ENCODE measurements at regions not wholly inside any gene's neighbourhood (a gene's known extent, or its start where the extent isn't known, plus 50 kb on each side); places are given as distances from the start of the nearest gene placed in this dataset.

- no peak overlapping the region for H2AK5ac ChIP-seq (ENCODE audit: low read depth, low read length)
- no peak overlapping the region for H4K8ac ChIP-seq (ENCODE audit: low read depth in 2 of 2, low read length in 2 of 2)
- no TSS peak for BruUV-seq (replicated peaks)
- in situ Hi-C loops (cut with MboI; ENCODE audit: low sequenced_read_pairs) (no loop called here), intact Hi-C loops (cut with micrococcal nuclease) (no loop called here), dilution Hi-C loops (cut with HindIII; ENCODE audit: low sequenced_read_pairs, unreplicated experiment) (no loop called here)
- peaks cover 12% of the 10 kb centered on the region for H3K9me3 ChIP-seq (ENCODE audit: control insufficient read depth, insufficient read depth, low read length)
- DNase-seq = no peak
- ChIA-PET POLR2A (ENCODE audit: unreplicated experiment) (no interaction called here), CTCF (interaction anchor here (0.5 to 1.1 kb wide), 2 partner anchors 9 kb away, joined by 3 read pairs; no protein-coding TSS in a partner anchor)
- H2BK20ac ChIP-seq (ENCODE audit: low read depth, low read length) = no peak overlapping the region
- H3K14ac ChIP-seq (replicated peaks; ENCODE audit: low read depth, low read length) = no peak overlapping the region
- no peaks in the 10 kb centered on the region for H3K79me1 ChIP-seq (ENCODE audit: low read depth in 1 of 2, low read length in 2 of 2)
- no peaks in the 10 kb centered on the region for H3K27me3 ChIP-seq (ENCODE audit: control insufficient read depth, insufficient read depth, low read length)
- no peak for ATAC-seq (ENCODE audit: low read depth)
- TF ChIP-seq SMC3 (IDR thresholded peaks at IDR 0.05; ENCODE audit: low read depth, low read length) = no peak
- TF ChIP-seq MAZ (IDR thresholded peaks at IDR 0.05; ENCODE audit: borderline replicate concordance, low read depth, low read length) = no peak
- no peak for TF ChIP-seq CEBPB (IDR thresholded peaks at IDR 0.05; ENCODE audit: low read depth, low read length)
- TF ChIP-seq RAD21 (IDR thresholded peaks at IDR 0.05; ENCODE audit: low read length) = no peak
- no peak for TF ChIP-seq MXI1 (IDR thresholded peaks at IDR 0.05; ENCODE audit: borderline replicate concordance, low read depth, low read length)
- TF ChIP-seq, protein P1, sequence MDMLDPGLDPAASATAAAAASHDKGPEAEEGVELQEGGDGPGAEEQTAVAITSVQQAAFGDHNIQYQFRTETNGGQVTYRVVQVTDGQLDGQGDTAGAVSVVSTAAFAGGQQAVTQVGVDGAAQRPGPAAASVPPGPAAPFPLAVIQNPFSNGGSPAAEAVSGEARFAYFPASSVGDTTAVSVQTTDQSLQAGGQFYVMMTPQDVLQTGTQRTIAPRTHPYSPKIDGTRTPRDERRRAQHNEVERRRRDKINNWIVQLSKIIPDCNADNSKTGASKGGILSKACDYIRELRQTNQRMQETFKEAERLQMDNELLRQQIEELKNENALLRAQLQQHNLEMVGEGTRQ (IDR thresholded peaks at IDR 0.05; ENCODE audit: low read depth, low read length) = no peak
- TF ChIP-seq POLR2A (IDR thresholded peaks at IDR 0.05; ENCODE audit: low read depth, low read length) = no peak
- no peak for TF ChIP-seq MAFK (IDR thresholded peaks at IDR 0.05; ENCODE audit: low read depth, low read length)
- no peak for TF ChIP-seq NFE2L2 (IDR thresholded peaks at IDR 0.05; ENCODE audit: low read depth, low read length)
- no peak for TF ChIP-seq BHLHE40 (IDR thresholded peaks at IDR 0.05; ENCODE audit: low read depth, low read length)
- TF ChIP-seq CTCF (conservative IDR thresholded peaks at IDR 0.05; ENCODE audit: low read depth, low read length) = no peak
- TF ChIP-seq RFX5 (IDR thresholded peaks at IDR 0.05; ENCODE audit: low read depth, low read length) = no peak
- no peak for TF ChIP-seq CHD1 (IDR thresholded peaks at IDR 0.05; ENCODE audit: low read depth, low read length)
- TF ChIP-seq, protein P2, sequence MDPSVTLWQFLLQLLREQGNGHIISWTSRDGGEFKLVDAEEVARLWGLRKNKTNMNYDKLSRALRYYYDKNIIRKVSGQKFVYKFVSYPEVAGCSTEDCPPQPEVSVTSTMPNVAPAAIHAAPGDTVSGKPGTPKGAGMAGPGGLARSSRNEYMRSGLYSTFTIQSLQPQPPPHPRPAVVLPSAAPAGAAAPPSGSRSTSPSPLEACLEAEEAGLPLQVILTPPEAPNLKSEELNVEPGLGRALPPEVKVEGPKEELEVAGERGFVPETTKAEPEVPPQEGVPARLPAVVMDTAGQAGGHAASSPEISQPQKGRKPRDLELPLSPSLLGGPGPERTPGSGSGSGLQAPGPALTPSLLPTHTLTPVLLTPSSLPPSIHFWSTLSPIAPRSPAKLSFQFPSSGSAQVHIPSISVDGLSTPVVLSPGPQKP (IDR thresholded peaks at IDR 0.05; ENCODE audit: borderline replicate concordance, low read depth, low read length) = no peak
- no peak for TF ChIP-seq FOS (IDR thresholded peaks at IDR 0.05; ENCODE audit: low read depth, low read length)
- H3K36me3 ChIP-seq (ENCODE audit: control insufficient read depth, insufficient read depth, low read length) = no peaks in the 10 kb centered on the region
- no peak overlapping the region for H3K56ac ChIP-seq (ENCODE audit: extremely low read depth, insufficient read depth, low read length)
- no peak overlapping the region for H4K5ac ChIP-seq (ENCODE audit: low read depth, low read length)
- H2BK120ac ChIP-seq (ENCODE audit: low read depth, low read length) = no peak overlapping the region
- no peak overlapping the region for H2BK5ac ChIP-seq (ENCODE audit: low read depth, low read length, poor library complexity, severe bottlenecking)
- no peak overlapping the region for H3K4ac ChIP-seq (ENCODE audit: low read depth, low read length)
- H3K4me3 ChIP-seq (ENCODE audit: insufficient read depth, low read depth, low read length) = no peak overlapping the region
- H3K9me1 ChIP-seq (ENCODE audit: insufficient read depth, low read length) = no peaks in the 10 kb centered on the region
- 68% methylated on average over 3 of the region's 5 CpGs; no CpG with 5 or more reads in 1 of the 2 experiments for WGBS, 2 experiments (ENCODE audit: extremely low coverage in 2 of 2, insufficient read length in 1 of 2)
- H3K4me1 ChIP-seq (ENCODE audit: control insufficient read depth, insufficient read depth, low read length) = no peaks in the 10 kb centered on the region; the same call in 1 of the 2 replicates
- H3K23ac ChIP-seq (ENCODE audit: low read depth, low read length) = no peak overlapping the region
- H2AK9ac ChIP-seq (replicated peaks; ENCODE audit: low read depth, low read length, poor library complexity) = no peak overlapping the region
- H3K4me2 ChIP-seq (ENCODE audit: low read depth, low read length) = no peak overlapping the region
- H2AFZ ChIP-seq (replicated peaks; ENCODE audit: low read length, poor library complexity) = no peak overlapping the region
- no peaks in the 10 kb centered on the region for H4K20me1 ChIP-seq (ENCODE audit: insufficient read depth, low read length)
- no peak overlapping the region for H4K91ac ChIP-seq (ENCODE audit: insufficient read depth, low read depth, low read length)
- H3K9ac ChIP-seq (ENCODE audit: low read depth, low read length) = no peak overlapping the region
- no peak overlapping the region for H3K18ac ChIP-seq (ENCODE audit: low read depth, low read length)
- H2BK15ac ChIP-seq (ENCODE audit: low read depth, low read length) = no peak overlapping the region
- H3K27ac ChIP-seq (ENCODE audit: insufficient read depth, low read length) = no peak overlapping the region
Measured at GRCh38 chr12:124694250-124694649, 126.8 kb upstream of the NCOR2 start.

Measured in IMR-90 (cell line).